Kidney (tissue), 13 donors: ENCODE measurements at regions not wholly inside any gene's neighbourhood (a gene's known extent, or its start where the extent isn't known, plus 50 kb on each side); places are given as distances from the start of the nearest gene placed in this dataset.
A peak's percentile ranks its signal among the peaks of the same experiment; 100 is the strongest.

Source experiments
- DNase-seq, 5 donors: peaks; one replicate each; pipeline ENCODE4 v3.0.0-alpha.2; 2013 to 2020
- FAIRE-seq: peaks from 2 replicates; lab custom pipeline; 2012; peaks lifted over from hg19 to GRCh38; lab: Jason Lieb, UNC
- H3K27ac ChIP-seq, 2 donors: one replicate each; pipeline ENCODE4 v1.7.0; 2013; ENCODE audit warnings: low read depth in 2 of 2, low read length in 2 of 2, inconsistent platforms in 1 of 2
- H3K27me3 ChIP-seq: one replicate; pipeline ENCODE4 v1.7.1; 2013; ENCODE audit warnings: low read length, inconsistent platforms; ENCODE audit not compliant: control insufficient read depth, insufficient read depth
- H3K36me3 ChIP-seq, 3 donors: one replicate each; pipeline versions ENCODE4 v1.7.0 to v1.7.1; 2013; ENCODE audit warnings: low read length in 3 of 3, control low read depth in 1 of 3, inconsistent platforms in 1 of 3; ENCODE audit not compliant: insufficient read depth in 3 of 3, control insufficient read depth in 2 of 3
- H3K4me1 ChIP-seq, 3 donors: one replicate each; pipeline versions ENCODE4 v1.7.0 to v1.7.1; 2013; ENCODE audit warnings: low read length in 3 of 3, inconsistent platforms in 1 of 3, low read depth in 1 of 3; ENCODE audit not compliant: control insufficient read depth in 2 of 3, insufficient read depth in 2 of 3
- H3K4me3 ChIP-seq, 3 donors: one replicate each; pipeline versions ENCODE4 v1.7.0 to v1.8.1; 2013; ENCODE audit warnings: low read length in 3 of 3, control low read depth in 1 of 3, inconsistent platforms in 1 of 3
- H3K9ac ChIP-seq, 3 donors: one replicate each; pipeline versions ENCODE4 v1.7.0 to v1.7.1; 2013; ENCODE audit warnings: low read length in 3 of 3, control low read depth in 1 of 3, inconsistent platforms in 1 of 3
- H3K9me3 ChIP-seq, 3 donors: one replicate each; pipeline versions ENCODE4 v1.7.0 to v1.7.1; 2013; ENCODE audit warnings: low read length in 3 of 3, control low read depth in 1 of 3, inconsistent platforms in 1 of 3; ENCODE audit not compliant: control insufficient read depth in 2 of 3, insufficient read depth in 1 of 3
- CTCF ChIP-seq: IDR thresholded peaks from 3 replicates; pipeline ENCODE4 v1.5.1; 2012; ENCODE audit warnings: mild to moderate bottlenecking, moderate library complexity, borderline replicate concordance; ENCODE audit not compliant: insufficient read depth; ENCODE audit errors: extremely low read depth
- intact Hi-C: fragments of 100-400 bp; cut with DNase I; formaldehyde crosslinking; loops from one replicate; pipeline ENCODE4 v1.11.1; 2022
- donor health status: control.
- donor health status: control.
- donor health status: control.
- donor health status: control.
- donor health status: control.
- donor health status: DM: yes; HTN: yes; CAD: no.
- donor health status: Normal renal cell carcinoma (clear cell type).

GRCh38 chr1:229220163-229220846, 50.6 kb upstream of the RAB4A start:
- Histone ChIP-seq H3K9me3 (peaks cover 0 to 3% (median 0%) of the 10 kb centered on the region in 3 donors), H3K36me3 (no peaks in the 10 kb centered on the region), H3K9ac (no peak overlapping the region), H3K4me1 (peaks cover 0 to 5% (median 2%) of the 10 kb centered on the region in 3 donors), H3K4me3 (no peak overlapping the region), H3K27ac (no peak overlapping the region), H3K27me3 (no peaks in the 10 kb centered on the region)
- TF ChIP-seq CTCF = no peak
- intact Hi-C loops = loop anchor here (10.0 kb wide), 1 partner anchor 486 kb away; the partner anchor contains the start of gene RHOU
- FAIRE-seq = no peak
- DNase-seq = no peak

- no peaks in the 10 kb centered on the region for H3K27me3 ChIP-seq
- intact Hi-C loops = loop anchor here (10.0 kb wide), 1 partner anchor 487 kb away; the partner anchor contains the start of gene RHOU
- FAIRE-seq (no peak), DNase-seq (peak in 4 of 5 donors; percentile 52 to 84 (median 79))
- peak overlapping the region in 1 of 2 donors; percentile 73 for H3K27ac ChIP-seq
- TF ChIP-seq CTCF = no peak
- H3K9me3 ChIP-seq = peaks cover 0 to 3% (median 0%) of the 10 kb centered on the region in 3 donors
- no peak overlapping the region for H3K4me3 ChIP-seq
- H3K9ac ChIP-seq = no peak overlapping the region
- peaks cover 0 to 5% (median 2%) of the 10 kb centered on the region in 3 donors for H3K4me1 ChIP-seq
- no peaks in the 10 kb centered on the region for H3K36me3 ChIP-seq
These were observed 49.5 kb upstream of the RAB4A start for GRCh38 chr1:229221106-229222019.
